ENCODE measurements at regions not wholly inside any gene's neighbourhood (a gene's known extent, or its start where the extent isn't known, plus 50 kb on each side); places are given as distances from the start of the nearest gene placed in this dataset.

DNA sequence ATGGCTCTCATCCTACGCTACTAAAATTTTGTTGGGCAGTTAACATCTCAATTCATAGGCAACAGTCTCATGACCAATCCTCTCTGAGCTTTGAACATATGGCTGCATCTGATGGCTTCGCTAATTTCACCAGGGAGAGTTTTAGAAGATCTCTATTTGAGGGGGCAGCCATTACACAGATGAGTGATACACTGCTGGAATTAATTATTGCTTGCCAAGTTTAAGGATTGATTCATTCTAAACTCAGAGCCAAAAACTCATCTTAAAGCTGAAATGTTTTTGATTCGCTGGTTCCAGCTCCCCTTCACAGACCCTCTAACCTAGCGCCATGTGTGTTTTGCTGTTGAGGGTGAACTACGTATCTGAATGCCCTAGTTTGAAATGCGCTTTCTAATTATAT is 519.9 kb upstream of the WWC1 start:
- DNase-seq (ENCODE audit: low spot score): no peak
- TF ChIP-seq, protein P1, sequence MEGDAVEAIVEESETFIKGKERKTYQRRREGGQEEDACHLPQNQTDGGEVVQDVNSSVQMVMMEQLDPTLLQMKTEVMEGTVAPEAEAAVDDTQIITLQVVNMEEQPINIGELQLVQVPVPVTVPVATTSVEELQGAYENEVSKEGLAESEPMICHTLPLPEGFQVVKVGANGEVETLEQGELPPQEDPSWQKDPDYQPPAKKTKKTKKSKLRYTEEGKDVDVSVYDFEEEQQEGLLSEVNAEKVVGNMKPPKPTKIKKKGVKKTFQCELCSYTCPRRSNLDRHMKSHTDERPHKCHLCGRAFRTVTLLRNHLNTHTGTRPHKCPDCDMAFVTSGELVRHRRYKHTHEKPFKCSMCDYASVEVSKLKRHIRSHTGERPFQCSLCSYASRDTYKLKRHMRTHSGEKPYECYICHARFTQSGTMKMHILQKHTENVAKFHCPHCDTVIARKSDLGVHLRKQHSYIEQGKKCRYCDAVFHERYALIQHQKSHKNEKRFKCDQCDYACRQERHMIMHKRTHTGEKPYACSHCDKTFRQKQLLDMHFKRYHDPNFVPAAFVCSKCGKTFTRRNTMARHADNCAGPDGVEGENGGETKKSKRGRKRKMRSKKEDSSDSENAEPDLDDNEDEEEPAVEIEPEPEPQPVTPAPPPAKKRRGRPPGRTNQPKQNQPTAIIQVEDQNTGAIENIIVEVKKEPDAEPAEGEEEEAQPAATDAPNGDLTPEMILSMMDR (IDR thresholded peaks at IDR 0.05; ENCODE audit: extremely low read depth, insufficient read depth, missing control alignments): no peak
- in situ Hi-C loops (cut with MboI; ENCODE audit: low pct_unique_long_range_greater_than_20kb, low sequenced_read_pairs, unreplicated experiment): no loop called here

DNA sequence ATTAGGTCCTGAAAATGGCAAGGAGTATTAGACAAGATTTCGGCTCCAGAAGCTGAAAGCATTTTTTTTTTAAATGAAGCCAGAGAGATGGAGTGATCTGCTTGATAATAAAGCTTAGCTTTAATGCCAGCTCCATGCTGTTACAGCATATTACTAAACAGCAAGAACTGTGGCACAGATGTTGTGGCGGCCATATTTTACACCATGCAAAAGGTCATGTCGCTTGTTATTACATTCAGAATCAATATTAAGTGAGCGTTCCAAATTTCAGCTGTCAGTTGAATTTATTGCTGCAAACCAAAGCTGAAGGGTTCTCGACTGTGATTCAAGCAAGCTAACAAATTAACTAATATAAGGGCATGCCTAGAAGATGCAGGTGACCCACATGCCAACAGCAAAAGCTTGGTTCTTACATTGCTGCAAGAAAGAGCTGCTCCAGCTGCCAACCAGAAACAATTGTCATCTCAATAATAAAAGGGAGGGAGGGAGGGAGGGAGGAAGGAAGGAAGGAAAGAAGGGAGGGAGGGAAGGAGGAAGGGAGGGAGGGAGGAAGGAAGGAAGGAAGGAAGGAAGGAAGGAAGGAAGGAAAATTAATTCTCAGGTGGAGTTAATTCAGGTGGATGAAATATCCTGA is 517.7 kb upstream of the WWC1 start:
- no peak for DNase-seq (ENCODE audit: low spot score)
- in situ Hi-C loops (cut with MboI; ENCODE audit: low pct_unique_long_range_greater_than_20kb, low sequenced_read_pairs, unreplicated experiment): no loop called here
- TF ChIP-seq, protein P1 (IDR thresholded peaks at IDR 0.05; ENCODE audit: extremely low read depth, insufficient read depth, missing control alignments): no peak

DNA sequence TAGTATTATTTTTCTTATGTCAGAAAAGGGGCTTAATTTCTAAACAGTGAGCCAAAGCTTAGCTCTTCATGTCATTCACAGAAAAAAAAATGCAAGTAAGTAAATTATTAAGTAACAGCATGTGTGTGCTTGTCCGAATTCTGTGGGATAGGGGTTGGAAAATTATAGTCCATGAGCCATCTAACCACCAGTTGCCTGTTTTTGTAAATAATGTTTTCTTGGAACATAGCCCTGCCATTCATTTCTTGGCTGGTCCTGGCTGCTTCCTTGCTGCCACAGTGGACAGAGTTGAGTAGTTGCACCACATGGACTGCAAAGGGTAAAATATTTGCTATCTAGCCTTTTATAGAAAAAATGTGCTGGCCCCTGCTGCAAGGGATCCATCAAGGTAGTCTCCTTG is 513.7 kb upstream of the WWC1 start:
- TF ChIP-seq, protein P1 (IDR thresholded peaks at IDR 0.05; ENCODE audit: extremely low read depth, insufficient read depth, missing control alignments): no peak
- no peak for DNase-seq (ENCODE audit: low spot score)
- in situ Hi-C loops (cut with MboI; ENCODE audit: low pct_unique_long_range_greater_than_20kb, low sequenced_read_pairs, unreplicated experiment): no loop called here

DNA sequence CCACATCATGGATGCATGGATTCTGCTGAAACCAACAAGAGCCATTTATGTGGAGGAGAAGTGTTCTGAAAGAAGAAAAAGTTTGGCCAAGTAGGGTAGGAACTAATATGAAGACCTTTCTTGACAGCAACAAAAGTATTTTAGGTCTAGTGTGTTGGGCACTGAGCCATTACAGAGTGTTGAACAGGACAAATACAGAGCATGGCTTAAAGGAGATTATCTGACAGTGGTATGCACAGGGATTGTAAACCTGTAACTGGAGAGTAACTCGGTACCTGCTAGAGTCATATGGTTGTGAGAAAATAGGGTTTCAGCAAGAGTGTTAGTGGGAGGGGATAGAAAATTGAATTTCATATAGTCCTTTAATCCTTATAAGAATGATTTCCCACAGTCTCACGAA is 513.2 kb upstream of the WWC1 start:
- in situ Hi-C loops (cut with MboI; ENCODE audit: low pct_unique_long_range_greater_than_20kb, low sequenced_read_pairs, unreplicated experiment): no loop called here
- TF ChIP-seq, protein P1 (IDR thresholded peaks at IDR 0.05; ENCODE audit: extremely low read depth, insufficient read depth, missing control alignments): no peak
- DNase-seq (ENCODE audit: low spot score): no peak

DNA sequence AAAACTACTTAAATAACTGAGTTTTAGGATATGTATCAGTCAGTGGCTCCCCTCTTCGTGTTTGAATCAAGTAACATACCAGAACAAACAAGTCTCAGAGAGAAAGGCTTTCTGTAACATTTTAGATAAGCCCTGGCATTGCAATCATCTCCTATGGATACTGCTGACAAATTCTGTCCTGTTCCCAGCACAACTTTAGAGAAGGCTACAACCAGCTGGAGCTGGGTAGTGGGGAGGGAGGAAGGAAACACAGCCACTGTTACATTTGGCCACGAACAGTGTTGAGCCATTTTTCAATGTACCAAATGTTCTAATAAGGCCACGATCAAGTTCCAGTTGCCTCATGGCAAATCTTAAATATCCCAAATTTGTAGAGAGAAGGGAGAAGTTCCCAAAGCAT is 511.8 kb upstream of the WWC1 start:
- TF ChIP-seq, protein P1 (IDR thresholded peaks at IDR 0.05; ENCODE audit: extremely low read depth, insufficient read depth, missing control alignments): no peak
- in situ Hi-C loops (cut with MboI; ENCODE audit: low pct_unique_long_range_greater_than_20kb, low sequenced_read_pairs, unreplicated experiment): no loop called here
- no peak for DNase-seq (ENCODE audit: low spot score)

DNA sequence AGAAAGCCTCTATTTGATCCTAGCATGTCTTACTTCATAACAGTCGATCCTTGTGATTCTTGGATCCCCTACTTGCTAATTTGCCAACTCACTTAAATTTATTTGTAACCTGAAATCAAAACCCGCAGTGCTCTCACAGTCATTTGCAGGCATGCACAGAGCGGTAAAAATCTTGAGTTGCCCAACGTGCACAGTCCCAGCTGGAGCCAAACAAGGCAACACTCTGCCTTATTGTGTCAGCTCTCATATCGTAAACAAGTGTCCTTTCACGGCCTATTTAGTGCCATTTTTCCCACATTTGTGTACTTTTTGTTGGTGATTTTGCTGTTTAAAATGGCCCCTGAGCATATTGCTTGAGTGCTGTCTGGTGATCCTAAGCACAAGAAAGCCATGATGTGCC is 511.3 kb upstream of the WWC1 start:
- no peak for DNase-seq (ENCODE audit: low spot score)
- TF ChIP-seq, protein P1 (IDR thresholded peaks at IDR 0.05; ENCODE audit: extremely low read depth, insufficient read depth, missing control alignments): no peak
- in situ Hi-C loops (cut with MboI; ENCODE audit: low pct_unique_long_range_greater_than_20kb, low sequenced_read_pairs, unreplicated experiment): no loop called here
